H1 (cell line): ENCODE measurements at regions not wholly inside any gene's neighbourhood (a gene's known extent, or its start where the extent isn't known, plus 50 kb on each side); places are given as distances from the start of the nearest gene placed in this dataset.

Experiments
- CTCF ChIA-PET: fragments of 300-600 bp; sonication (Branson Sonifier 250); formaldehyde crosslinking; loops from one replicate; lab custom pipeline; 2021; ENCODE audit not compliant: partially characterized antibody; lab: Charles Lee
- POLR2A ChIA-PET: fragments of 300-600 bp; sonication (Branson Sonifier 250); formaldehyde crosslinking; loops from one replicate; lab custom pipeline; 2021; ENCODE audit warnings: inconsistent platforms; ENCODE audit not compliant: partially characterized antibody; lab: Charles Lee
- DNase-seq, 2 experiments: peaks; one replicate each; pipeline versions ENCODE4 v3.0.0 to v3.0.0-alpha.2; 2010 to 2022; ENCODE audit warnings: low spot score in 2 of 2, low read depth in 1 of 2, mixed read lengths in 1 of 2
- FAIRE-seq: peaks from 2 replicates; lab custom pipeline; 2011; peaks lifted over from hg19 to GRCh38; lab: Jason Lieb, UNC
- H2AFZ ChIP-seq: 2 replicates; pipeline ENCODE4 v1.8.1; 2012; ENCODE audit warnings: low read length, inconsistent platforms
- H2AK5ac ChIP-seq: 2 replicates; pipeline ENCODE4 v1.6.1; 2013; ENCODE audit warnings: low read depth, low read length
- H2BK120ac ChIP-seq: replicated peaks from 2 replicates; pipeline ENCODE3; 2013; ENCODE audit warnings: low read depth, low read length, inconsistent platforms
- H2BK12ac ChIP-seq: 2 replicates; pipeline ENCODE4 v1.6.1; 2013; ENCODE audit warnings: low read depth, low read length
- H2BK15ac ChIP-seq: 2 replicates; pipeline ENCODE4 v1.6.1; 2013; ENCODE audit warnings: low read length
- H2BK20ac ChIP-seq: 2 replicates; pipeline ENCODE4 v1.6.1; 2013; ENCODE audit warnings: low read length
- H2BK5ac ChIP-seq: 2 replicates; pipeline ENCODE4 v1.6.1; 2013; ENCODE audit warnings: low read depth, low read length
- H3K14ac ChIP-seq: 2 replicates; pipeline ENCODE4 v1.6.1; 2013; ENCODE audit warnings: inconsistent platforms; ENCODE audit not compliant: insufficient read length
- H3K18ac ChIP-seq: 2 replicates; pipeline ENCODE4 v1.6.1; 2013; ENCODE audit warnings: low read length; ENCODE audit errors: extremely low read depth
- H3K23ac ChIP-seq: 2 replicates; pipeline ENCODE4 v1.6.1; 2013; ENCODE audit warnings: inconsistent platforms; ENCODE audit not compliant: insufficient read length
- H3K23me2 ChIP-seq: 2 replicates; pipeline ENCODE4 v1.6.1; 2013; ENCODE audit warnings: low read depth, low read length
- H3K27ac ChIP-seq: 2 replicates; pipeline ENCODE4 v1.6.1; 2011; ENCODE audit warnings: low read depth, low read length, inconsistent platforms
- H3K27me3 ChIP-seq, 4 experiments: replicated peaks in 1 of 4; 1 replicate in 1 of 4; 2 replicates in 3 of 4; pipeline versions ENCODE4 v1.6.1 to v1.8.1; 2011 to 2013; ENCODE audit warnings: low read length in 3 of 4, mild to moderate bottlenecking in 3 of 4, inconsistent platforms in 2 of 4, mixed read lengths in 2 of 4, moderate library complexity in 1 of 4; ENCODE audit not compliant: control insufficient read depth in 3 of 4, insufficient read depth in 3 of 4; ENCODE audit errors: extremely low read depth in 1 of 4
- H3K36me3 ChIP-seq, 4 experiments: 2 replicates each; pipeline versions ENCODE4 v1.6.1 to v1.8.1; 2011 to 2013; ENCODE audit warnings: mild to moderate bottlenecking in 4 of 4, low read length in 3 of 4, moderate library complexity in 2 of 4, control low read depth in 1 of 4, inconsistent platforms in 1 of 4; ENCODE audit not compliant: insufficient read depth in 4 of 4, control insufficient read depth in 2 of 4
- H3K4ac ChIP-seq: replicated peaks from 2 replicates; pipeline ENCODE3; 2013; ENCODE audit warnings: low read length, low read depth, mixed read lengths, inconsistent platforms; ENCODE audit not compliant: insufficient read length
- H3K4me1 ChIP-seq, 4 experiments: replicated peaks in 1 of 4; 1 replicate in 1 of 4; 2 replicates in 3 of 4; pipeline versions ENCODE4 v1.6.1 to v1.8.1; 2011 to 2013; ENCODE audit warnings: low read length in 3 of 4, inconsistent platforms in 2 of 4, mixed read lengths in 1 of 4; ENCODE audit not compliant: insufficient read depth in 4 of 4, control insufficient read depth in 3 of 4
- H3K4me2 ChIP-seq, 2 experiments: 2 replicates each; pipeline versions ENCODE4 v1.6.1 to v1.8.1; 2011 to 2013; ENCODE audit warnings: low read depth in 2 of 2, low read length in 2 of 2, control low read depth in 1 of 2, inconsistent platforms in 1 of 2, mild to moderate bottlenecking in 1 of 2; ENCODE audit not compliant: insufficient read depth in 1 of 2
- H3K4me3 ChIP-seq, 4 experiments: fragments of 200-600, 300-600 bp in 1 of 4; sonication (generic), shearing (Covaris generic), sonication (Bioruptor Twin) in 1 of 4; 2 replicates each; pipeline versions ENCODE4 v1.5.1 to v1.8.1; 2011 to 2016; ENCODE audit warnings: low read length in 4 of 4, low read depth in 3 of 4, control low read depth in 2 of 4, inconsistent platforms in 2 of 4, mild to moderate bottlenecking in 2 of 4, mixed read lengths in 1 of 4, moderate library complexity in 1 of 4; ENCODE audit not compliant: insufficient read depth in 2 of 4; ENCODE audit errors: extremely low read depth in 1 of 4
- H3K56ac ChIP-seq: replicated peaks from 2 replicates; pipeline ENCODE3; 2013; ENCODE audit warnings: low read depth, mild to moderate bottlenecking, mixed read lengths, low read length, inconsistent platforms; ENCODE audit not compliant: insufficient read length
- H3K79me1 ChIP-seq: 2 replicates; pipeline ENCODE4 v1.6.1; 2013; ENCODE audit warnings: low read depth, low read length, control low read depth
- H3K79me2 ChIP-seq, 2 experiments: 2 replicates each; pipeline versions ENCODE4 v1.6.1 to v1.8.1; 2012 to 2013; ENCODE audit warnings: low read length in 2 of 2, mild to moderate bottlenecking in 2 of 2, inconsistent platforms in 1 of 2; ENCODE audit not compliant: insufficient read depth in 2 of 2, control insufficient read depth in 1 of 2
- H3K9ac ChIP-seq, 4 experiments: replicated peaks in 1 of 4; 1 replicate in 1 of 4; 2 replicates in 3 of 4; pipeline versions ENCODE4 v1.6.1 to v1.8.1; 2011 to 2013; ENCODE audit warnings: low read depth in 3 of 4, low read length in 3 of 4, control low read depth in 2 of 4, mild to moderate bottlenecking in 2 of 4, moderate library complexity in 2 of 4, inconsistent platforms in 1 of 4; ENCODE audit errors: extremely low read depth in 1 of 4
- H3K9me3 ChIP-seq, 2 experiments: 2 replicates each; pipeline versions ENCODE4 v1.6.1 to v1.8.1; 2012 to 2013; ENCODE audit warnings: mild to moderate bottlenecking in 2 of 2, moderate library complexity in 2 of 2, control low read depth in 1 of 2, inconsistent platforms in 1 of 2, low read depth in 1 of 2, low read length in 1 of 2, mixed read lengths in 1 of 2; ENCODE audit not compliant: insufficient read depth in 2 of 2
- H4K20me1 ChIP-seq, 2 experiments: replicated peaks in 1 of 2; 2 replicates each; pipeline versions ENCODE3 to v1.8.1; 2011 to 2013; ENCODE audit warnings: inconsistent platforms in 2 of 2, low read length in 2 of 2, mild to moderate bottlenecking in 1 of 2; ENCODE audit not compliant: insufficient read depth in 2 of 2, control insufficient read depth in 1 of 2
- H4K5ac ChIP-seq: 2 replicates; pipeline ENCODE4 v1.6.1; 2013; ENCODE audit warnings: low read length, low read depth, mixed read lengths, inconsistent platforms; ENCODE audit not compliant: insufficient read length
- H4K8ac ChIP-seq: 2 replicates; pipeline ENCODE4 v1.8.0; 2013; ENCODE audit warnings: mild to moderate bottlenecking, moderate library complexity, low read length, inconsistent platforms; ENCODE audit not compliant: insufficient read depth; ENCODE audit errors: extremely low read depth
- H4K91ac ChIP-seq: replicated peaks from 2 replicates; pipeline ENCODE3; 2013; ENCODE audit warnings: low read length, mixed read lengths, inconsistent platforms; ENCODE audit not compliant: insufficient read length
- CHD1 ChIP-seq: IDR thresholded peaks from 2 replicates; pipeline ENCODE4 v1.6.1; 2012; ENCODE audit warnings: low read depth, low read length, improper control_type of control experiment
- JUN ChIP-seq: IDR thresholded peaks from 2 replicates; pipeline ENCODE4 v1.6.1; 2011; ENCODE audit warnings: low read depth, mild to moderate bottlenecking, improper control_type of control experiment, low read length
- KDM4A ChIP-seq: IDR thresholded peaks from one replicate; pipeline ENCODE4 v1.7.1; 2012; ENCODE audit warnings: low read depth, mild to moderate bottlenecking, moderate library complexity, low read length, inconsistent platforms; ENCODE audit not compliant: severe bottlenecking
- SIX5 ChIP-seq: IDR thresholded peaks from 2 replicates; pipeline ENCODE4 v1.6.1; 2011; ENCODE audit warnings: mild to moderate bottlenecking, low read depth, low read length
- WGBS, 2 experiments: shearing (Covaris generic) in 1 of 2; methylation state at CpG; one replicate each; pipeline versions ENCODE4 v1.1.6 to v1.1.7; 2013 to 2015; ENCODE audit warnings: low lambda C conversion rate in 2 of 2, mixed read lengths in 2 of 2, inconsistent platforms in 1 of 2, low coverage in 1 of 2, missing lambda C conversion rate in 1 of 2; ENCODE audit not compliant: insufficient replicate concordance in 2 of 2, insufficient coverage in 1 of 2, insufficient read length in 1 of 2; ENCODE audit errors: extremely low coverage in 1 of 2, missing lambda C conversion rate in 1 of 2; 5-methylcytosine and 5-hydroxymethylcytosine counted together

GRCh38 chr16:64361753-64362152, 760.1 kb downstream of the CDH11 start:
- Histone ChIP-seq H4K91ac (no peak overlapping the region), H3K9ac (no peak overlapping the region), H3K27me3 (no peaks in the 10 kb centered on the region; a peak in 1 of 7 replicates), H2BK20ac (no peak overlapping the region), H4K8ac (no peak overlapping the region), H3K9me3 (no peaks in the 10 kb centered on the region), H3K4me1 (no peaks in the 10 kb centered on the region), H3K56ac (no peak overlapping the region), H2BK120ac (no peak overlapping the region), H3K27ac (no peak overlapping the region), H3K79me2 (no peaks in the 10 kb centered on the region), H2AK5ac (no peak overlapping the region), H3K14ac (no peak overlapping the region), H3K18ac (no peak overlapping the region), H2AFZ (no peak overlapping the region), H4K5ac (no peak overlapping the region), H3K4me2 (no peak overlapping the region), H2BK12ac (no peak overlapping the region), H3K4me3 (no peak overlapping the region), H2BK5ac (no peak overlapping the region), H3K79me1 (no peaks in the 10 kb centered on the region), H2BK15ac (no peak overlapping the region), H3K23me2 (no peaks in the 10 kb centered on the region), H4K20me1 (no peaks in the 10 kb centered on the region), H3K36me3 (no peaks in the 10 kb centered on the region), H3K4ac (no peak overlapping the region), H3K23ac (no peak overlapping the region)
- 94% methylated on average over 2 of the region's 2 CpGs; no CpG with 5 or more reads in 1 of the 2 experiments for WGBS, 2 experiments
- no peak for DNase-seq
- POLR2A ChIA-PET = no interaction called here
- TF ChIP-seq KDM4A (no peak), SIX5 (no peak), CHD1 (no peak), JUN (no peak)
- CTCF ChIA-PET = no interaction called here
- FAIRE-seq = no peak
